HG03039 (cell line): ENCODE measurements at regions not wholly inside any gene's neighbourhood (a gene's known extent, or its start where the extent isn't known, plus 50 kb on each side); places are given as distances from the start of the nearest gene placed in this dataset.

ENCODE experiments used
- ATAC-seq: cut with Tn5 transposase; IDR thresholded peaks from one replicate; pipeline ENCODE4 v1.9.1; 2021; ENCODE audit warnings: mild to moderate bottlenecking, moderate library complexity; ENCODE audit not compliant: unreplicated experiment

GRCh38 chr2:12302140-12302539, 414.6 kb upstream of the TRIB2 start:
- no peak for ATAC-seq

- ATAC-seq, result no peak
Observed at GRCh38 chr2:12302691-12303090, 414.0 kb upstream of the TRIB2 start.

- ATAC-seq, result no peak
Observed at GRCh38 chr2:12303181-12304030, 413.3 kb upstream of the TRIB2 start.

GRCh38 chr2:12304564-12305171, 412.1 kb upstream of the TRIB2 start:
- no peak for ATAC-seq

- ATAC-seq, result no peak
Observed at GRCh38 chr2:12305931-12306330, 410.8 kb upstream of the TRIB2 start.

- ATAC-seq, result no peak
Observed at GRCh38 chr2:12310399-12310798, 406.3 kb upstream of the TRIB2 start.

- no peak for ATAC-seq
Observed at GRCh38 chr2:12313445-12314126, 403.1 kb upstream of the TRIB2 start.

- ATAC-seq, result no peak
Observed at GRCh38 chr2:12314127-12314760, 402.5 kb upstream of the TRIB2 start.

- no peak for ATAC-seq
Observed at GRCh38 chr2:12315224-12315623, 401.5 kb upstream of the TRIB2 start.

GRCh38 chr2:12316476-12316875, 400.3 kb upstream of the TRIB2 start:
- no peak for ATAC-seq

- ATAC-seq, result no peak
Observed at GRCh38 chr2:12317286-12317685, 399.4 kb upstream of the TRIB2 start.

- no peak for ATAC-seq
Observed at GRCh38 chr2:12317814-12318426, 398.8 kb upstream of the TRIB2 start.

GRCh38 chr2:12318427-12319057, 398.2 kb upstream of the TRIB2 start:
- ATAC-seq, result no peak

- ATAC-seq, result no peak
Observed at GRCh38 chr2:12320027-12320734, 396.6 kb upstream of the TRIB2 start.

GRCh38 chr2:12320991-12321641, 395.6 kb upstream of the TRIB2 start:
- ATAC-seq, result no peak

- no peak for ATAC-seq
Observed at GRCh38 chr2:12321886-12322285, 394.9 kb upstream of the TRIB2 start.

GRCh38 chr2:12325806-12326205, 390.9 kb upstream of the TRIB2 start:
- no peak for ATAC-seq

- ATAC-seq, result no peak
Observed at GRCh38 chr2:12326449-12327190, 390.1 kb upstream of the TRIB2 start.

GRCh38 chr2:12330916-12331315, 385.8 kb upstream of the TRIB2 start:
- no peak for ATAC-seq
